ENCODE measurements at regions not wholly inside any gene's neighbourhood (a gene's known extent, or its start where the extent isn't known, plus 50 kb on each side); places are given as distances from the start of the nearest gene placed in this dataset.

DNA sequence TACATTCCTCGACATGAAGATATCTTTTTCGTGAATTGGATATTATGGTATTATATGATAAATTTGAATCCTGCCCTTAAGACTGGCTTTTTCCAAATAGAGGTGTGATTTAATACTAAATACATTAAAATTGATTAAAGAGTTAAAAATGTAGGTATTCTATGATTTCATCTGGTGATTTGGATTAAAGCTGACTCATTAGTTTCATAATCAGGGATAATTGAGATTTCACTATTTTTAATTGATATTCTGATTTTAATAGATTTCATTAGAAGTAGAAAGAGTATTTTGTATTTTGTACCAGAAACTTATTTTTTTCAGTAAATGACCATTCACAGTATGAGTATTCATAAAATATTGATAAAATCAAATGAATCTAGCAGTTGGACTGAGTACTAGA lies 524.1 kb downstream of the PLCL1 start:
- TF ChIP-seq CTCF (IDR thresholded peaks at IDR 0.05) = no peak
- no peak for TF ChIP-seq POLR2A (IDR thresholded peaks at IDR 0.05)
